Tibial nerve (tissue), 4 donors: ENCODE measurements at regions not wholly inside any gene's neighbourhood (a gene's known extent, or its start where the extent isn't known, plus 50 kb on each side); places are given as distances from the start of the nearest gene placed in this dataset.

Experiments
- CTCF ChIP-seq, 5 experiments: fragments of 200-600 bp in 3 of 5; fragments of 450-650 bp in 2 of 5; sonication (generic) in 3 of 5; IDR thresholded peaks; one replicate each; pipeline ENCODE4 v1.5.1; 2016 to 2019; ENCODE audit warnings: antibody characterized with exemption in 5 of 5, mild to moderate bottlenecking in 3 of 5, moderate library complexity in 2 of 5
- EP300 ChIP-seq, 2 donors: sonication (generic); formaldehyde crosslinking; IDR thresholded peaks; one replicate each; pipeline ENCODE4 v1.6.1; 2017; ENCODE audit warnings: antibody characterized with exemption in 2 of 2, mild to moderate bottlenecking in 1 of 2

GRCh38 chr15:94555841-94556519, 324.6 kb downstream of the MCTP2 start:
- TF ChIP-seq EP300 (IDR thresholded peaks at IDR 0.05) (no peak), CTCF (IDR thresholded peaks at IDR 0.05) (no peak)
